H1 (cell line): ENCODE measurements at regions not wholly inside any gene's neighbourhood (a gene's known extent, or its start where the extent isn't known, plus 50 kb on each side); places are given as distances from the start of the nearest gene placed in this dataset.

Source experiments
- CTCF ChIA-PET: fragments of 300-600 bp; sonication (Branson Sonifier 250); formaldehyde crosslinking; loops from one replicate; lab custom pipeline; 2021; ENCODE audit not compliant: partially characterized antibody; lab: Charles Lee
- POLR2A ChIA-PET: fragments of 300-600 bp; sonication (Branson Sonifier 250); formaldehyde crosslinking; loops from one replicate; lab custom pipeline; 2021; ENCODE audit warnings: inconsistent platforms; ENCODE audit not compliant: partially characterized antibody; lab: Charles Lee
- DNase-seq, 2 experiments: peaks; one replicate each; pipeline versions ENCODE4 v3.0.0 to v3.0.0-alpha.2; 2010 to 2022; ENCODE audit warnings: low spot score in 2 of 2, low read depth in 1 of 2, mixed read lengths in 1 of 2
- FAIRE-seq: peaks from 2 replicates; lab custom pipeline; 2011; peaks lifted over from hg19 to GRCh38; lab: Jason Lieb, UNC
- H2AFZ ChIP-seq: 2 replicates; pipeline ENCODE4 v1.8.1; 2012; ENCODE audit warnings: low read length, inconsistent platforms
- H2AK5ac ChIP-seq: 2 replicates; pipeline ENCODE4 v1.6.1; 2013; ENCODE audit warnings: low read depth, low read length
- H2BK120ac ChIP-seq: replicated peaks from 2 replicates; pipeline ENCODE3; 2013; ENCODE audit warnings: low read depth, low read length, inconsistent platforms
- H2BK12ac ChIP-seq: 2 replicates; pipeline ENCODE4 v1.6.1; 2013; ENCODE audit warnings: low read depth, low read length
- H2BK15ac ChIP-seq: 2 replicates; pipeline ENCODE4 v1.6.1; 2013; ENCODE audit warnings: low read length
- H2BK20ac ChIP-seq: 2 replicates; pipeline ENCODE4 v1.6.1; 2013; ENCODE audit warnings: low read length
- H2BK5ac ChIP-seq: 2 replicates; pipeline ENCODE4 v1.6.1; 2013; ENCODE audit warnings: low read depth, low read length
- H3K14ac ChIP-seq: 2 replicates; pipeline ENCODE4 v1.6.1; 2013; ENCODE audit warnings: inconsistent platforms; ENCODE audit not compliant: insufficient read length
- H3K18ac ChIP-seq: 2 replicates; pipeline ENCODE4 v1.6.1; 2013; ENCODE audit warnings: low read length; ENCODE audit errors: extremely low read depth
- H3K23ac ChIP-seq: 2 replicates; pipeline ENCODE4 v1.6.1; 2013; ENCODE audit warnings: inconsistent platforms; ENCODE audit not compliant: insufficient read length
- H3K23me2 ChIP-seq: 2 replicates; pipeline ENCODE4 v1.6.1; 2013; ENCODE audit warnings: low read depth, low read length
- H3K27ac ChIP-seq: 2 replicates; pipeline ENCODE4 v1.6.1; 2011; ENCODE audit warnings: low read depth, low read length, inconsistent platforms
- H3K27me3 ChIP-seq, 4 experiments: replicated peaks in 1 of 4; 1 replicate in 1 of 4; 2 replicates in 3 of 4; pipeline versions ENCODE4 v1.6.1 to v1.8.1; 2011 to 2013; ENCODE audit warnings: low read length in 3 of 4, mild to moderate bottlenecking in 3 of 4, inconsistent platforms in 2 of 4, mixed read lengths in 2 of 4, moderate library complexity in 1 of 4; ENCODE audit not compliant: control insufficient read depth in 3 of 4, insufficient read depth in 3 of 4; ENCODE audit errors: extremely low read depth in 1 of 4
- H3K36me3 ChIP-seq, 4 experiments: 2 replicates each; pipeline versions ENCODE4 v1.6.1 to v1.8.1; 2011 to 2013; ENCODE audit warnings: mild to moderate bottlenecking in 4 of 4, low read length in 3 of 4, moderate library complexity in 2 of 4, control low read depth in 1 of 4, inconsistent platforms in 1 of 4; ENCODE audit not compliant: insufficient read depth in 4 of 4, control insufficient read depth in 2 of 4
- H3K4ac ChIP-seq: replicated peaks from 2 replicates; pipeline ENCODE3; 2013; ENCODE audit warnings: low read length, low read depth, mixed read lengths, inconsistent platforms; ENCODE audit not compliant: insufficient read length
- H3K4me1 ChIP-seq, 4 experiments: replicated peaks in 1 of 4; 1 replicate in 1 of 4; 2 replicates in 3 of 4; pipeline versions ENCODE4 v1.6.1 to v1.8.1; 2011 to 2013; ENCODE audit warnings: low read length in 3 of 4, inconsistent platforms in 2 of 4, mixed read lengths in 1 of 4; ENCODE audit not compliant: insufficient read depth in 4 of 4, control insufficient read depth in 3 of 4
- H3K4me2 ChIP-seq, 2 experiments: 2 replicates each; pipeline versions ENCODE4 v1.6.1 to v1.8.1; 2011 to 2013; ENCODE audit warnings: low read depth in 2 of 2, low read length in 2 of 2, control low read depth in 1 of 2, inconsistent platforms in 1 of 2, mild to moderate bottlenecking in 1 of 2; ENCODE audit not compliant: insufficient read depth in 1 of 2
- H3K4me3 ChIP-seq, 4 experiments: fragments of 200-600, 300-600 bp in 1 of 4; sonication (generic), shearing (Covaris generic), sonication (Bioruptor Twin) in 1 of 4; 2 replicates each; pipeline versions ENCODE4 v1.5.1 to v1.8.1; 2011 to 2016; ENCODE audit warnings: low read length in 4 of 4, low read depth in 3 of 4, control low read depth in 2 of 4, inconsistent platforms in 2 of 4, mild to moderate bottlenecking in 2 of 4, mixed read lengths in 1 of 4, moderate library complexity in 1 of 4; ENCODE audit not compliant: insufficient read depth in 2 of 4; ENCODE audit errors: extremely low read depth in 1 of 4
- H3K56ac ChIP-seq: replicated peaks from 2 replicates; pipeline ENCODE3; 2013; ENCODE audit warnings: low read depth, mild to moderate bottlenecking, mixed read lengths, low read length, inconsistent platforms; ENCODE audit not compliant: insufficient read length
- H3K79me1 ChIP-seq: 2 replicates; pipeline ENCODE4 v1.6.1; 2013; ENCODE audit warnings: low read depth, low read length, control low read depth
- H3K79me2 ChIP-seq, 2 experiments: 2 replicates each; pipeline versions ENCODE4 v1.6.1 to v1.8.1; 2012 to 2013; ENCODE audit warnings: low read length in 2 of 2, mild to moderate bottlenecking in 2 of 2, inconsistent platforms in 1 of 2; ENCODE audit not compliant: insufficient read depth in 2 of 2, control insufficient read depth in 1 of 2
- H3K9ac ChIP-seq, 4 experiments: replicated peaks in 1 of 4; 1 replicate in 1 of 4; 2 replicates in 3 of 4; pipeline versions ENCODE4 v1.6.1 to v1.8.1; 2011 to 2013; ENCODE audit warnings: low read depth in 3 of 4, low read length in 3 of 4, control low read depth in 2 of 4, mild to moderate bottlenecking in 2 of 4, moderate library complexity in 2 of 4, inconsistent platforms in 1 of 4; ENCODE audit errors: extremely low read depth in 1 of 4
- H3K9me3 ChIP-seq, 2 experiments: 2 replicates each; pipeline versions ENCODE4 v1.6.1 to v1.8.1; 2012 to 2013; ENCODE audit warnings: mild to moderate bottlenecking in 2 of 2, moderate library complexity in 2 of 2, control low read depth in 1 of 2, inconsistent platforms in 1 of 2, low read depth in 1 of 2, low read length in 1 of 2, mixed read lengths in 1 of 2; ENCODE audit not compliant: insufficient read depth in 2 of 2
- H4K20me1 ChIP-seq, 2 experiments: replicated peaks in 1 of 2; 2 replicates each; pipeline versions ENCODE3 to v1.8.1; 2011 to 2013; ENCODE audit warnings: inconsistent platforms in 2 of 2, low read length in 2 of 2, mild to moderate bottlenecking in 1 of 2; ENCODE audit not compliant: insufficient read depth in 2 of 2, control insufficient read depth in 1 of 2
- H4K5ac ChIP-seq: 2 replicates; pipeline ENCODE4 v1.6.1; 2013; ENCODE audit warnings: low read length, low read depth, mixed read lengths, inconsistent platforms; ENCODE audit not compliant: insufficient read length
- H4K8ac ChIP-seq: 2 replicates; pipeline ENCODE4 v1.8.0; 2013; ENCODE audit warnings: mild to moderate bottlenecking, moderate library complexity, low read length, inconsistent platforms; ENCODE audit not compliant: insufficient read depth; ENCODE audit errors: extremely low read depth
- H4K91ac ChIP-seq: replicated peaks from 2 replicates; pipeline ENCODE3; 2013; ENCODE audit warnings: low read length, mixed read lengths, inconsistent platforms; ENCODE audit not compliant: insufficient read length
- GABPA ChIP-seq: IDR thresholded peaks from 2 replicates; pipeline ENCODE4 v1.6.1; 2011; ENCODE audit warnings: mild to moderate bottlenecking, low read length, moderate library complexity, borderline replicate concordance; ENCODE audit not compliant: insufficient read depth
- RFX5 ChIP-seq: IDR thresholded peaks from 2 replicates; pipeline ENCODE4 v1.6.1; 2011; ENCODE audit warnings: low read depth, low read length, improper control_type of control experiment, borderline replicate concordance
- SP4 ChIP-seq: IDR thresholded peaks from 2 replicates; pipeline ENCODE4 v1.6.1; 2012; ENCODE audit warnings: low read length, inconsistent platforms
- WGBS, 2 experiments: shearing (Covaris generic) in 1 of 2; methylation state at CpG; one replicate each; pipeline versions ENCODE4 v1.1.6 to v1.1.7; 2013 to 2015; ENCODE audit warnings: low lambda C conversion rate in 2 of 2, mixed read lengths in 2 of 2, inconsistent platforms in 1 of 2, low coverage in 1 of 2, missing lambda C conversion rate in 1 of 2; ENCODE audit not compliant: insufficient replicate concordance in 2 of 2, insufficient coverage in 1 of 2, insufficient read length in 1 of 2; ENCODE audit errors: extremely low coverage in 1 of 2, missing lambda C conversion rate in 1 of 2; 5-methylcytosine and 5-hydroxymethylcytosine counted together

- Histone ChIP-seq H3K9me3 (no peaks in the 10 kb centered on the region), H3K56ac (no peak overlapping the region), H3K4me3 (no peak overlapping the region), H3K4ac (no peak overlapping the region), H2BK20ac (no peak overlapping the region), H3K79me1 (no peaks in the 10 kb centered on the region), H3K36me3 (no peaks in the 10 kb centered on the region), H4K5ac (no peak overlapping the region), H2AK5ac (no peak overlapping the region), H3K9ac (no peak overlapping the region), H3K18ac (peak overlapping the region; percentile 60; the same call in 1 of the 2 replicates), H4K91ac (no peak overlapping the region), H2BK12ac (no peak overlapping the region), H3K4me2 (no peak overlapping the region), H2AFZ (0 out of 2 replicates have a peak overlapping the region, but pooled peaks have one; percentile 20), H4K20me1 (no peaks in the 10 kb centered on the region), H3K14ac (no peak overlapping the region), H3K4me1 (peaks cover 0 to under 1% (median 0%) of the 10 kb centered on the region in 4 experiments; a peak in 1 of 7 replicates), H3K23ac (no peak overlapping the region), H3K27me3 (no peaks in the 10 kb centered on the region), H4K8ac (no peak overlapping the region), H2BK5ac (no peak overlapping the region), H3K27ac (no peak overlapping the region), H2BK120ac (no peak overlapping the region), H3K23me2 (no peaks in the 10 kb centered on the region), H2BK15ac (no peak overlapping the region), H3K79me2 (no peaks in the 10 kb centered on the region)
- DNase-seq (no peak), FAIRE-seq (peak; percentile 39)
- WGBS, 2 experiments = 87% methylated on average over 7 of the region's 7 CpGs; no CpG with 5 or more reads in 1 of the 2 experiments
- ChIA-PET POLR2A (no interaction called here), CTCF (interaction anchor here (0.6 to 1.3 kb wide), 4 partner anchors 8 to 54 kb away, joined by 3 to 5 read pairs (median 3); no protein-coding TSS in a partner anchor)
- no peak for TF ChIP-seq SP4
- no peak for TF ChIP-seq GABPA
- TF ChIP-seq RFX5 = no peak
Observed at GRCh38 chr7:148521271-148521670, 69.3 kb upstream of the C7orf33 start.
